MV-4-11 (cell line): ENCODE measurements at regions not wholly inside any gene's neighbourhood (a gene's known extent, or its start where the extent isn't known, plus 50 kb on each side); places are given as distances from the start of the nearest gene placed in this dataset.

Experiments
- DNase-seq: peaks from one replicate; lab custom pipeline; 2025; lab: John Stamatoyannopoulos, UW

DNA sequence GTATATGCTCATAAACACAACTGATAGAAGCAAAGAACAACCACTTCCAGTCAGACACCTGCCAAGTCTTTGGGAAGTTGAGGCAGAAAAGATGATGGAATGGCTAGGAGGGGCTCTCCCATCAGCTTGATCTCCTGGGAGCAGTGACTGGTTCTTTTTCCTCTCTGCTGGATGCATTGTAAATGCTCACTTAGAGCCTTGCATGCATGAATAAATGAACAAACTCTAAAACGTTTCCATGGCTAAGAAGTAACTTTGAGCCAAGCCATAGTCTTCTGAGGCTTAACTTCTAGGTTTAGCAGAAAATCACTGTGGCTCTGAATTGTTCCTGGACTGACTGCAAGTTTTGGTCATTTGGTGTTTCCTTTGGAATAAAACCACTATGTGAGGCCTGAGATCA lies 166.4 kb upstream of the CITED2 start:
- DNase-seq = no peak

- peak; percentile 58 for DNase-seq
These were observed 165.8 kb upstream of the CITED2 start for GRCh38 chr6:139540276-139540675.

GRCh38 chr6:139539852-139540251 lies 165.4 kb upstream of the CITED2 start:
- no peak for DNase-seq

GRCh38 chr6:139538366-139538765 lies 163.9 kb upstream of the CITED2 start:
- DNase-seq = no peak

GRCh38 chr6:139536751-139537617 lies 162.5 kb upstream of the CITED2 start:
- no peak for DNase-seq

DNA sequence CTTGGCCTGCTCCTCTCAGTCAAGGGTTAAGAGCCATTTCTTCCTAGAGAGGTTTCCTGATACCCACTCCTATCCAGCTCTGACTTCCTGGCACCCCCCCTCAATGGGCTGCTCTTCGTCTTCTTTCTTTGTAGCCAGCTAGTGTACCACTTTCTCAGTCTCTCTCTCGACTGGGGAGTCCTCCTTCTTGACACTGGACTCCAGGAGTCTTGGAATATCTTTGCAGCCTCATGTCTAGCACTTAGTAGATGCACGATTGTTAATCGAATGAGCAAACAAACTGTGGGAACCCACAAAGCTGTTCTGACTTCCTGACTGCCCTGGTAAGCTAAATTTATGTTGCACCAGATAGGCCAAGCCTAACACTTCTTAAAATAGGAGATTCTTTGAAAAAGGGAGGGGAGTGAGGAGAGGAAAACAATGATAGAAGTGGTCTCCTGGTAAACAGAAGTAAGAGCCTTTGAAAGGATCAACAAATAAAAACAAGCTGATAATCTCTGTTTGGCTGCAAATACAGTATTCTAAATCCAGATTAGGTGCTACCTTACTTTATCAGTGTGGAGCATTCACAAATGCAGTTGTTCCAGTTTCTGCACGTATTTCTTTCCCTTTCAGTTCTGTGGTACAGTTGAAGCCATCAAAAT lies 160.1 kb upstream of the CITED2 start:
- peak; percentile 72 for DNase-seq

- DNase-seq = peak; percentile 74
These were observed 159.4 kb upstream of the CITED2 start for GRCh38 chr6:139533573-139534471.

GRCh38 chr6:139533171-139533570 lies 158.7 kb upstream of the CITED2 start:
- no peak for DNase-seq

- DNase-seq = peak; percentile 41
These were observed 157.0 kb upstream of the CITED2 start for GRCh38 chr6:139531148-139532115.

- DNase-seq = no peak
These were observed 156.1 kb upstream of the CITED2 start for GRCh38 chr6:139530561-139530960.

GRCh38 chr6:139529420-139529819 lies 155.0 kb upstream of the CITED2 start:
- DNase-seq = peak; percentile 67

- peak; percentile 15 for DNase-seq
These were observed 154.0 kb upstream of the CITED2 start for GRCh38 chr6:139528471-139528870.

DNA sequence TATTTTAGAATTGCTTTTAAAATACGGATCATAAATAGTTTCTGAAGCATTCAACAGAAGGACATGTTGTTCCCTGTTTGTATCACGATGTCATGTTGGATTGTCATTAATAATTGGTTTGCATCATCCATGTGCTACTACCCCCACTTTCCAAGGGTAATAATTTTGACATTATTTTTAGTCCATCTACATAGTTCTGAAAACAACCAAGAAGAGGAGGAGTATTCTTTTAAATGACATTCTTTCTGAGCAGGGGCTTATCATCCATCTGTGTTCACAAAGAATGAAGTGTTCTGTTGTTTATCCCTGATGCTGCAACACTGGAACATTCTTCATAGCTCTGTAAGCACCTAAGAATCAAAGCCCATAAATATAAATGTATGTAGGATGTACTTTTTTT lies 151.0 kb upstream of the CITED2 start:
- no peak for DNase-seq

DNA sequence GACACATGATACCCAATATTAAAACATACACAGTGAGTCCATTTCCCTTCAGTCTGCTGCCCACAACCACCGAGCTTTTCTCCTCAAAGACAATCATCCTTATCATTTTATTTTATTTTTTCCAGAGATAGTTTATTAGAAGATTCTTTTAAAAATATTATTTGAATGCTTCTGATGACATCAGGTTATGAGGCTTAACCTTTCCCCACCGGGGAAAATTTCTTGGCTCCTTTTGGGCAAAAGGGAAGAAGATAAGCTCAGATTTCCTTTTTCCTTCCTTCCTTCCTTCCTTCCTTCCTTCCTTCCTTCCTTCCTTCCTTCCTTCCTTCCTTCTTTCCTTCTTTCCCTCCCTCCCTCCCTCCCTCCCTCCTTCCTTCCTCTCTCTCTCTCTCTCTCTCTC lies 149.5 kb upstream of the CITED2 start:
- no peak for DNase-seq

GRCh38 chr6:139522511-139523220 lies 148.2 kb upstream of the CITED2 start:
- peak; percentile 12 for DNase-seq

- no peak for DNase-seq
These were observed 146.9 kb upstream of the CITED2 start for GRCh38 chr6:139521338-139521737.

GRCh38 chr6:139520321-139520768 lies 145.9 kb upstream of the CITED2 start:
- DNase-seq = no peak

DNA sequence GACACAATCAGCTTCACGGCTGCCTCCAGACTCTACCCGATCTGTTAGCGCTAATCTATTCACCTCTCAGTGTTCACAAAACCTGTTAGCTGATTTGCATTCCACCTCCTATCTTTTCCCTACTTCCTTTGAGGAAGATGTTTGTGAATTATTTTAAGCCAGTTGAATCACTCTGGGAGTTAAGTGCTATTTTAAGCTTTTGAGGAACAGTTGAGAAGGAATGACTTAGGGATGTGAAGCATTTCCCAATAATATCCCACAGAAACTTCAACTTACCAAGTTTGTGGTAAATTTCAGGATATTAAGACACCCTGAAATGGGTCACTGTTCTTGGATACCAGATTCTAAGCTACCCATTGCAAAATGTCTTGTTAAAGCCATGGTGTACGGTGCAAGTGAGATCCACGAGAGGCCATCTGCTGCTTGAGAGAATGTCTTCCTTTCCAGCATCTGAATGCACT lies 145.2 kb upstream of the CITED2 start:
- DNase-seq = no peak

- DNase-seq = no peak
These were observed 144.6 kb upstream of the CITED2 start for GRCh38 chr6:139519097-139519496.

DNA sequence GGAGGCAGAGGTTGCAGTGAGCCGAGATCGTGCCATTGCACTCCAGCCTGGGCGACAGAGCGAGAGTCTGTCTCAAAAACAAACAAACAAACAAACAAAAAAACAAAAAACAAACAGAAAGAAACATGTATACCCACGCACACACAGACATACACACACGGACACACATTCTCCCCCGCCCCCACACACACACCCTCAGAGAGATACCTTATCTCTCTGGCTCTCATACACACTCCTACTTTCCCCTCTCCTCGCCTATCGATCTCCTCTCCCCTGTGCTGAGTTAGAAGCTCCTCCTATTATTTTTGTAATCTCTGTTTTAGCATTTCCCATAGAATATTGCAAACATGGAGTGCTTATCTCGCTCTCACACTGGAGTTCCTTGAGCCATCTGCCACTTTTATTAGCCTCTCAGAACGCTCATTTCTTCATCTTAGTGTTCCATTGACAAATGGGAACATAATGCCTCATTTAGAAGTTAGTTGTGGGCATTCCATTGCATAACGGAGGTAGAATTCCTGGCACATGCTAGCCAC lies 144.2 kb upstream of the CITED2 start:
- DNase-seq = no peak
